HCT116 (cell line): ENCODE measurements at regions not wholly inside any gene's neighbourhood (a gene's known extent, or its start where the extent isn't known, plus 50 kb on each side); places are given as distances from the start of the nearest gene placed in this dataset.

Experiments used
- ATAC-seq: fragments of 200-7000 bp; cut with Tn5 transposase; 2 replicates; pipeline ENCODE4 v1.9.1; 2020; ENCODE audit warnings: mild to moderate bottlenecking, moderate library complexity
- BruUV-seq: library from RNA; stranded (reverse); fragments of 400-500 nt; replicated peaks from 2 replicates; lab custom pipeline; 2021; lab: Mats Ljungman, UMichigan
- CTCF ChIA-PET: fragments of 300-600 bp; sonication (Branson Sonifier 250); formaldehyde crosslinking; loops from one replicate; lab custom pipeline; 2021; ENCODE audit warnings: antibody characterized with exemption; lab: Charles Lee
- POLR2A ChIA-PET: fragments of 300-600, 350-600 bp; sonication (Branson Sonifier 250); formaldehyde crosslinking; loops from one replicate; lab custom pipeline; 2021; ENCODE audit warnings: antibody characterized with exemption; lab: Charles Lee
- RAD21 ChIA-PET, 2 experiments: fragments of 300-600 bp; sonication (Branson Sonifier 250); formaldehyde crosslinking; loops; one replicate each; lab custom pipeline; 2023; ENCODE audit warnings: low total read pairs in 2 of 2; ENCODE audit not compliant: uncharacterized antibody in 2 of 2, unreplicated experiment in 2 of 2, low non-redundant PET in 1 of 2; lab: Charles Lee
- DNase-seq: peaks from one replicate; pipeline ENCODE4 v3.0.0-alpha.2; 2010; ENCODE audit warnings: low read depth, low spot score
- H2AFZ ChIP-seq: fragments of 200-600 bp; shearing (Covaris generic), sonication (generic); 2 replicates; pipeline ENCODE4 v1.6.1; 2017; ENCODE audit warnings: low read depth, mixed run types, mixed read lengths, antibody characterized with exemption, low read length; ENCODE audit not compliant: poor library complexity, severe bottlenecking
- H3K27ac ChIP-seq: 2 replicates; pipeline ENCODE4 v1.5.1; 2012; ENCODE audit warnings: low read depth, low read length
- H3K27me3 ChIP-seq: fragments of 200-600 bp; sonication (generic); 2 replicates; pipeline ENCODE4 v1.6.1; 2016; ENCODE audit warnings: mixed run types, low read length, mixed read lengths; ENCODE audit not compliant: insufficient read depth
- H3K36me3 ChIP-seq, 2 experiments: fragments of 200-500 bp in 1 of 2; fragments of 200-600 bp in 1 of 2; sonication (Bioruptor generic) in 1 of 2; sonication (generic) in 1 of 2; 2 replicates each; pipeline versions ENCODE4 v1.5.1 to v1.6.1; 2014 to 2016; ENCODE audit warnings: low read length in 2 of 2, inconsistent platforms in 1 of 2, mixed read lengths in 1 of 2, mixed run types in 1 of 2; ENCODE audit not compliant: insufficient read depth in 2 of 2, control insufficient read depth in 1 of 2
- H3K4me1 ChIP-seq, 2 experiments: fragments of 200-600 bp in 1 of 2; sonication (generic) in 1 of 2; 2 replicates each; pipeline versions ENCODE4 v1.5.1 to v1.6.1; 2012 to 2017; ENCODE audit warnings: low read length in 2 of 2, inconsistent platforms in 1 of 2, mild to moderate bottlenecking in 1 of 2, mixed read lengths in 1 of 2, mixed run types in 1 of 2, moderate library complexity in 1 of 2; ENCODE audit not compliant: insufficient read depth in 2 of 2, control insufficient read depth in 1 of 2
- H3K4me2 ChIP-seq: fragments of 200-600 bp; sonication (generic); 2 replicates; pipeline ENCODE4 v1.6.1; 2017; ENCODE audit warnings: mixed run types, low read length, mixed read lengths
- H3K4me3 ChIP-seq, 2 experiments: fragments of 200-600 bp in 1 of 2; sonication (generic) in 1 of 2; replicated peaks in 1 of 2; 2 replicates each; pipeline ENCODE4 v1.5.1; 2011 to 2016; ENCODE audit warnings: low read length in 2 of 2, control low read depth in 1 of 2, low read depth in 1 of 2, mild to moderate bottlenecking in 1 of 2, mixed read lengths in 1 of 2, mixed run types in 1 of 2
- H3K79me2 ChIP-seq: fragments of 200-600 bp; sonication (generic); 2 replicates; pipeline ENCODE4 v1.6.1; 2017; ENCODE audit warnings: mild to moderate bottlenecking, mixed run types, low read length, moderate library complexity, mixed read lengths; ENCODE audit not compliant: insufficient read depth
- H3K9ac ChIP-seq: fragments of 200-600 bp; sonication (generic); 2 replicates; pipeline ENCODE4 v1.6.1; 2016; ENCODE audit warnings: low read length, mixed read lengths
- H3K9me2 ChIP-seq: fragments of 200-600 bp; sonication (generic), shearing (Covaris generic); 2 replicates; pipeline ENCODE4 v1.6.1; 2017; ENCODE audit warnings: mixed run types, mild to moderate bottlenecking, moderate library complexity; ENCODE audit not compliant: insufficient read depth
- H3K9me3 ChIP-seq, 2 experiments: fragments of 200-500 bp in 1 of 2; fragments of 200-600 bp in 1 of 2; sonication (Bioruptor generic) in 1 of 2; sonication (generic) in 1 of 2; 2 replicates each; pipeline ENCODE4 v1.6.1; 2014 to 2017; ENCODE audit warnings: low read length in 2 of 2, mixed read lengths in 2 of 2, inconsistent platforms in 1 of 2, low read depth in 1 of 2, mild to moderate bottlenecking in 1 of 2, mixed run types in 1 of 2, moderate library complexity in 1 of 2; ENCODE audit not compliant: control insufficient read depth in 1 of 2, insufficient read depth in 1 of 2
- H4K20me1 ChIP-seq: fragments of 200-600 bp; sonication (generic), shearing (Covaris generic); 2 replicates; pipeline ENCODE4 v1.6.1; 2017; ENCODE audit warnings: mixed run types, mild to moderate bottlenecking, moderate library complexity; ENCODE audit not compliant: insufficient read depth
- CEBPB ChIP-seq: IDR thresholded peaks from 2 replicates; pipeline ENCODE4 v1.6.1; 2012; ENCODE audit warnings: low read depth
- EZH2 ChIP-seq: fragments of 200-600 bp; sonication (generic); IDR thresholded peaks from 2 replicates; pipeline ENCODE4 v1.6.1; 2017; ENCODE audit warnings: antibody characterized with exemption, mixed run types
- FOSL1 ChIP-seq: IDR thresholded peaks from 2 replicates; pipeline ENCODE4 v1.6.1; 2012; ENCODE audit warnings: low read depth
- POLR2A ChIP-seq: IDR thresholded peaks from 2 replicates; pipeline ENCODE4 v1.7.0; 2011; ENCODE audit warnings: borderline replicate concordance; ENCODE audit not compliant: insufficient read depth, insufficient read length; ENCODE audit errors: extremely low read depth
- SIN3A ChIP-seq: IDR thresholded peaks from 2 replicates; pipeline ENCODE4 v1.6.1; 2012; ENCODE audit warnings: low read depth
- TCF7L2 ChIP-seq: IDR thresholded peaks from 2 replicates; pipeline ENCODE4 v1.7.0; 2011; ENCODE audit warnings: borderline replicate concordance, inconsistent platforms; ENCODE audit not compliant: insufficient read depth, insufficient read length; ENCODE audit errors: extremely low read depth
- intact Hi-C: fragments of 100-400 bp; cut with micrococcal nuclease; formaldehyde crosslinking; loops from 2 replicates; pipeline ENCODE4 v1.10.0; 2022
- TF ChIP-seq, protein P1 (sequence below): IDR thresholded peaks from 2 replicates; pipeline ENCODE4 v1.6.1; 2011; ENCODE audit warnings: mild to moderate bottlenecking, low read length, moderate library complexity; ENCODE audit not compliant: insufficient replicate concordance; ENCODE audit errors: extremely low read depth
- TF ChIP-seq, protein P2 (sequence below): IDR thresholded peaks from 2 replicates; pipeline ENCODE4 v1.6.1; 2012
- TF ChIP-seq, protein P3 (sequence below), 3 experiments: fragments of 200-600 bp in 1 of 3; sonication (generic) in 1 of 3; IDR thresholded peaks in 2 of 3; conservative IDR thresholded peaks in 1 of 3; 2 replicates each; pipeline ENCODE4 v1.5.1; 2012 to 2017; ENCODE audit warnings: low read depth in 2 of 3, low read length in 2 of 3, antibody characterized with exemption in 1 of 3, borderline replicate concordance in 1 of 3, control low read depth in 1 of 3, mild to moderate bottlenecking in 1 of 3, mixed read lengths in 1 of 3, mixed run types in 1 of 3, moderate library complexity in 1 of 3; ENCODE audit not compliant: insufficient read depth in 1 of 3
- TF ChIP-seq, protein P4 (sequence below): IDR thresholded peaks from 2 replicates; pipeline ENCODE4 v1.6.1; 2012

DNA sequence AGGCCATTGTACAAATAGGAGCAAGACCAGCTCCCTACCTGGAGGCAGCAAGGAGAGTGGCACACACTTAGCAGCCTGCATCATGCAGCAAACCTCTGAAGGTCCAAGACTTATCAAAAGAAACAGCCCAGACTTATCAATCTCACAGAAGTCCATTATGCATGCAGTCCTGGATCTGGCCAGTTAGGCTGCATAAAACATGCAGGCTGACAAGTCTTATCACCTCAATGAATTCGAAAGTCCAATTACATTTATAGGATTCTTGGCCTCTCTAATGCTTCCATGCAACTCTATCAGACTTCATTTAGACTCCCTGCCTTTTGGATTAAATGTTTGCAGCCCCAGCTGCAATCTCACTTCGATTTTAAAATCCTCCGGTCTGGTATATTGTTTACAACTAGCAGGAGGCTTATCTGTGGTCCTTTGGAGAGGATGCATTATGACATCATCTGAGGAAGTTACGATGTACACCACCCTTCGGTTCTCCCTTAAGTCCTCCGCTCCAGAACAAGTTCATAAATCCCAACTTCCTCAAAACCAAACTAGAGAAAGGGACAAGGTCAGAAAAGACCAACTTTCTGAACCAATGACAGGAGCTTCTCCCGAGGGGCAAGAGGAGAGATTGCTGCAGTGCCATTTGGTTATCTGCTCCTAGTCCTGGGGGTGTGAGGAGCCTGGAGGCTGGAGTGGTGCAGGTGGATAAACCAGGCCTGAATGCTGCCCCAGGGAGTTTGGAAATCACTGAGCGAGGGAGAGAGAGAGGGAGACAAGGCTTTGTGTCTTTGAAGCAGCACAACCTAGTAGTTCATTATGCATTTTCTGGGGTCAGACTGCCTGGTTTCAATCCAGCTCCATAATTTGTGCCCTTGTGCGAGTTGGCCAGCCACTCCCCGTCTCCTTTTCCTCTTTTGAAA, 313.9 kb downstream of the TLE1 start:
- H3K36me3 ChIP-seq: no peaks in the 10 kb centered on the region
- H4K20me1 ChIP-seq: no peaks in the 10 kb centered on the region
- no peak overlapping the region for H3K4me3 ChIP-seq
- no peak overlapping the region for H3K27ac ChIP-seq
- POLR2A ChIA-PET: no interaction called here
- no peak for ATAC-seq
- no peaks in the 10 kb centered on the region for H3K9me3 ChIP-seq
- TF ChIP-seq SIN3A: no peak
- TF ChIP-seq, protein P1, sequence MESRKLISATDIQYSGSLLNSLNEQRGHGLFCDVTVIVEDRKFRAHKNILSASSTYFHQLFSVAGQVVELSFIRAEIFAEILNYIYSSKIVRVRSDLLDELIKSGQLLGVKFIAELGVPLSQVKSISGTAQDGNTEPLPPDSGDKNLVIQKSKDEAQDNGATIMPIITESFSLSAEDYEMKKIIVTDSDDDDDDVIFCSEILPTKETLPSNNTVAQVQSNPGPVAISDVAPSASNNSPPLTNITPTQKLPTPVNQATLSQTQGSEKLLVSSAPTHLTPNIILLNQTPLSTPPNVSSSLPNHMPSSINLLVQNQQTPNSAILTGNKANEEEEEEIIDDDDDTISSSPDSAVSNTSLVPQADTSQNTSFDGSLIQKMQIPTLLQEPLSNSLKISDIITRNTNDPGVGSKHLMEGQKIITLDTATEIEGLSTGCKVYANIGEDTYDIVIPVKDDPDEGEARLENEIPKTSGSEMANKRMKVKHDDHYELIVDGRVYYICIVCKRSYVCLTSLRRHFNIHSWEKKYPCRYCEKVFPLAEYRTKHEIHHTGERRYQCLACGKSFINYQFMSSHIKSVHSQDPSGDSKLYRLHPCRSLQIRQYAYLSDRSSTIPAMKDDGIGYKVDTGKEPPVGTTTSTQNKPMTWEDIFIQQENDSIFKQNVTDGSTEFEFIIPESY: no peak
- TF ChIP-seq, protein P2, sequence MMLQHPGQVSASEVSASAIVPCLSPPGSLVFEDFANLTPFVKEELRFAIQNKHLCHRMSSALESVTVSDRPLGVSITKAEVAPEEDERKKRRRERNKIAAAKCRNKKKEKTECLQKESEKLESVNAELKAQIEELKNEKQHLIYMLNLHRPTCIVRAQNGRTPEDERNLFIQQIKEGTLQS: no peak
- no peak for TF ChIP-seq EZH2
- TF ChIP-seq POLR2A: no peak
- no peak for TF ChIP-seq FOSL1
- TF ChIP-seq CEBPB: no peak
- TF ChIP-seq TCF7L2: no peak
- TF ChIP-seq, protein P3, sequence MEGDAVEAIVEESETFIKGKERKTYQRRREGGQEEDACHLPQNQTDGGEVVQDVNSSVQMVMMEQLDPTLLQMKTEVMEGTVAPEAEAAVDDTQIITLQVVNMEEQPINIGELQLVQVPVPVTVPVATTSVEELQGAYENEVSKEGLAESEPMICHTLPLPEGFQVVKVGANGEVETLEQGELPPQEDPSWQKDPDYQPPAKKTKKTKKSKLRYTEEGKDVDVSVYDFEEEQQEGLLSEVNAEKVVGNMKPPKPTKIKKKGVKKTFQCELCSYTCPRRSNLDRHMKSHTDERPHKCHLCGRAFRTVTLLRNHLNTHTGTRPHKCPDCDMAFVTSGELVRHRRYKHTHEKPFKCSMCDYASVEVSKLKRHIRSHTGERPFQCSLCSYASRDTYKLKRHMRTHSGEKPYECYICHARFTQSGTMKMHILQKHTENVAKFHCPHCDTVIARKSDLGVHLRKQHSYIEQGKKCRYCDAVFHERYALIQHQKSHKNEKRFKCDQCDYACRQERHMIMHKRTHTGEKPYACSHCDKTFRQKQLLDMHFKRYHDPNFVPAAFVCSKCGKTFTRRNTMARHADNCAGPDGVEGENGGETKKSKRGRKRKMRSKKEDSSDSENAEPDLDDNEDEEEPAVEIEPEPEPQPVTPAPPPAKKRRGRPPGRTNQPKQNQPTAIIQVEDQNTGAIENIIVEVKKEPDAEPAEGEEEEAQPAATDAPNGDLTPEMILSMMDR (IDR thresholded peaks at IDR 0.05 in 2 of 3, conservative IDR thresholded peaks at IDR 0.05 in 1 of 3; ENCODE audit: borderline replicate concordance in 1 of 3, insufficient read depth in 1 of 3, low read depth in 2 of 3, low read length in 2 of 3): no peak
- TF ChIP-seq, protein P4, sequence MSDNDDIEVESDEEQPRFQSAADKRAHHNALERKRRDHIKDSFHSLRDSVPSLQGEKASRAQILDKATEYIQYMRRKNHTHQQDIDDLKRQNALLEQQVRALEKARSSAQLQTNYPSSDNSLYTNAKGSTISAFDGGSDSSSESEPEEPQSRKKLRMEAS: no peak
- TF ChIP-seq, all 23 proteins: peak for 0
- Histone ChIP-seq H2AFZ (no peak overlapping the region), H3K27me3 (no peaks in the 10 kb centered on the region), H3K9me2 (no peaks in the 10 kb centered on the region), H3K79me2 (no peaks in the 10 kb centered on the region), H3K4me1 (no peaks in the 10 kb centered on the region), H3K9ac (no peak overlapping the region), H3K4me2 (no peak overlapping the region)
- ChIA-PET RAD21 (no interaction called here), CTCF (no interaction called here)
- no peak for DNase-seq
- intact Hi-C loops: no loop called here
- BruUV-seq: no TSS peak
